ENCODE measurements at regions not wholly inside any gene's neighbourhood (a gene's known extent, or its start where the extent isn't known, plus 50 kb on each side); places are given as distances from the start of the nearest gene placed in this dataset.
"Not testable (repeated sequence)": the region's sequence is repeated elsewhere in the genome, so short reads cannot be mapped to it uniquely, and the experiment has no call there.

DNA sequence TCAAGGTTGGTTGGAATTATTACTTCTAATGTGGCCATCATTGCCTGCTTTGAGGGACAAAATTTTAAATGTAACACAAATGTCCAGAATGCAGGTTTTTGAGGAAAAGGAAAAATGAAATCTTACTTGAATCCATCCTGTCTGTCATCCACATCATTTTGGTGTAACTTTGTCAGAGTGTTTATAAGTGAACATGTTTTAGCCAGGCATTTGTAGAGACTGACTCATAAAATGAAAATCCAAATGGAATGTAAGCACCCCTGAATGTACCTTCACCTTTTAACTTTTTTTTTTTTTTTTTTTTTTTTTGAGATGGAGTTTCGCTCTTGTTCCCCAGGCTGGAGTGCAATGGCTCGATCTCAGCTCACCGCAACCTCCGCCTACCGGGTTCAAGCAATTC, 141.8 kb upstream of the BNIP2 start:
- no peak for DNase-seq (ENCODE audit: low spot score)

DNA sequence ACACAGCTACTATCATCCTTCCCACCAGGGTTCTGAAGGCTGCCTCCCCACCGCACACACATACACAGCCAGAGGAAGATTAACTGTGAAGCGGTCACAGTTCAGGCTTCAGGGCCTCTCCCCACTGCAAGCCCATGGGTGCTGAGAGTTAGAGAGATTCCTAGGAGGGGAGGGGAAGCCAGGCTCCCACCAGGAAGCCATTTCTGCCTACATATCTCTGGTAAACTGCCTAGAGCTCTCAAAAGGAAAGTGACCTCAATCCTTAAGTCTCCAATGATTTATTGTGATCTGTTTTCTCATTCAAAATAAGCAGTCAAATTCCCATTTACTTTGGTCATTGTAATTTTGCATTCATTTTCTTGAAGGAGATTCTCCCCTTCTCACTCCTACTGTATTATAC, 141.0 kb upstream of the BNIP2 start:
- no peak for DNase-seq (ENCODE audit: low spot score)

- DNase-seq (ENCODE audit: low spot score): no peak
Observed at GRCh38 chr15:59828861-59829260, 139.7 kb upstream of the BNIP2 start.

GRCh38 chr15:59828263-59828662, 139.1 kb upstream of the BNIP2 start:
- DNase-seq (ENCODE audit: low spot score): no peak

- DNase-seq (ENCODE audit: low spot score): no peak
Observed at GRCh38 chr15:59825901-59826300, 136.8 kb upstream of the BNIP2 start.

- no peak for DNase-seq (ENCODE audit: low spot score)
Observed at GRCh38 chr15:59821286-59821685, 132.2 kb upstream of the BNIP2 start.

DNA sequence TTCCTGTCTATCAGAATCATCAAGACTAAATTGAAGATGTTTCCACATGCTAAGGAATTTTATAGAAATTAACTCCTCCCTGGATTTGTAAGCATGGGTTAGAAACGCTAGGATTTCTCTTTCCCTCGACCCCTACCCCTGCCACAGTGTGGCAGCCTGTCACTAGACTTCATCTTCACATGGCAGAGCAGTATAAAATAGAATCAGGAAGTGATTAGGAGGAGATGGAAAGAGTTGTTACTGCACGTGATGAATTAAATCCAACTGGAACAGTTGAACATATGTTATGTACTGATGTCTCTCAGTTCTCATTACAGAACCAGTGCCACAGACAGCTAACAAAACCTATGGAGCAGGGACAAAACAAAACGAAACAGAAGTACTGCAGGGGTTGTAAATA, 130.0 kb upstream of the BNIP2 start:
- DNase-seq (ENCODE audit: low spot score): no peak

- no peak for DNase-seq (ENCODE audit: low spot score)
Observed at GRCh38 chr15:59818336-59818735, 129.2 kb upstream of the BNIP2 start.

DNA sequence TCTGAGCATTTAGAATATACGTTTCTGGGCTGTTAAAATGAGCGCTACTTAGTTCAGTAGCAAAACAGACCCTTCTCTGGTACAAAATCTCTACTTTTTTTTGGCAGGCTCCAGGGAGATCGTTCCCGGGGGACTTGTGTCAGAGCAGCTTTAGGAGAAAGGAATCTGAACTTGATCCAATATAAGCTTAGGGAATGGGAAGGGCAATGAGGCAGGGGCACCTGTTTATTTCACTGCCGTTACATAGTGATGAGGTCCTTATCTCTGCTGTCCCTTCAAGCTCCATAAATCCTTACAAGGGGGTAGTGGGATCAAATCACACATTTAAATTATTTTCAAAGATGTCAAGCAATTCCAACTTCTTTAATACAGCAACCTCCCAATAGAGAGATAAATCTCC, 128.7 kb upstream of the BNIP2 start:
- no peak for DNase-seq (ENCODE audit: low spot score)

DNA sequence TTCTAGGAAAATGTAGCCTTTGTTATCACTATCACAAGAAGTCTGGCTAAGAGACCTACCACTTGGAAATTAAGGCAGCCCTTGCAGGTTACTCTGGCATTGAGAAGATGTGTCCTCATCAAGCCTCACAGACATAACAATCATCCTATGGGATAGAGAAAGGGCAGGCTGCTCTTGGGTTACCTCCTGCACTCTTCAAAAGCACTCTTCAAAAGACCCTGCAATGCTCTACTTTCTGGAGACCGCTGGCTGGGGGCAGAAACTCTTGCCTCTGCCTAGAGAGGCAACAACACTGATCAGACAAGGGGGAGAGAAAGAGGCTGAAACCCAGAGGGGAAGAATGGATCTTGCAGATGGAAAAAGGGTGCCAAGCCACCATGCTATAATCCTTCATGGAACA, 127.9 kb upstream of the BNIP2 start:
- DNase-seq (ENCODE audit: low spot score): no peak

DNA sequence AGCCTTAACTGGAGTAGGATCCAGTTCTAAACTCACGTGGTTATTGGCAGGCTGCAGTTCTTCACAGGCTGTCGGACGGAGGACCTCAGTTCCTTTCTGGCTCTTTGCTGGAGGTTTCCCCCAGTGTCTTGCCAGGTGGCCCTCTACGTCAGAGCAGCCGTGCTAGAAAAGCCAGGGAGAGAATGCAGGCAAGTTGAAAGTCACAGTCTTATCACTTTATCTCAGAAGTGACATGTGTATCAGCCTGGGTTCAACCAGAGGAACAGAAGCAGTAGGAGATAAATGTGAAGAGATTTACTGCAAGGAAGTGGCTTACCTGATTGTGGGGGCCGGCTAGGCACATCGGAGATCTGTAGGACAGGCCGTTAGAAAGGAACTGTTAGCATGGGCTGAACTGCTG, 125.3 kb upstream of the BNIP2 start:
- DNase-seq (ENCODE audit: low spot score): no peak

GRCh38 chr15:59812889-59813288, 123.8 kb upstream of the BNIP2 start:
- no peak for DNase-seq (ENCODE audit: low spot score)

DNA sequence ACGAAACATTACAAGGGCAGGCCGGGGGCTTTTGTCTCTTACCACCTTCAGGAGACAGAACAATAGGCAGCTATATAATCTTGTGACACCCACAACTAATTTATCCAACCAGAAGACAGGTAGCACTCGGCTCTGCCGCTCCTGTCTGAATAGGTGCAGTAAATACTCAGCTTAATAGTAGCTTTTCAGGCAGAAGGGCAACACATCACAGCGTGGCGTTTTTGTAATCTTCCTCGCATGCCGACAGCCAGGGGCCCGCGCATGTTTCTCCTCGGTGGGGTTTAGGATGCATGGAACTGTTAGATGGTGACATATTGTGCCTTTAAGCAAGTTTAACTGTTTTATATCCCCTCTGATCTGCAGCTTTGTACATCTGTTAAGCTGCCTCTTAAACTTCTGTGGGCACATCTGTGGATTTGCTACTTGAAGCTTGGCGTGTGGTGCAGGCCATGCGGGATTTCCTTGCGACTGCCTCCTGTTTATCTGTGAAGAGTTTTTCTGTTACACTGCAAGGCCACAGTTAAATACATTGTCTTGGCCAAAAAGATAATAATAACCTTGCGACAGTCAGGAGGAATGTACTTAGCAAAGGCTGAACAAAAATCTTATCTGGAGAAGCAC, 123.2 kb upstream of the BNIP2 start:
- no peak for DNase-seq (ENCODE audit: low spot score)

DNA sequence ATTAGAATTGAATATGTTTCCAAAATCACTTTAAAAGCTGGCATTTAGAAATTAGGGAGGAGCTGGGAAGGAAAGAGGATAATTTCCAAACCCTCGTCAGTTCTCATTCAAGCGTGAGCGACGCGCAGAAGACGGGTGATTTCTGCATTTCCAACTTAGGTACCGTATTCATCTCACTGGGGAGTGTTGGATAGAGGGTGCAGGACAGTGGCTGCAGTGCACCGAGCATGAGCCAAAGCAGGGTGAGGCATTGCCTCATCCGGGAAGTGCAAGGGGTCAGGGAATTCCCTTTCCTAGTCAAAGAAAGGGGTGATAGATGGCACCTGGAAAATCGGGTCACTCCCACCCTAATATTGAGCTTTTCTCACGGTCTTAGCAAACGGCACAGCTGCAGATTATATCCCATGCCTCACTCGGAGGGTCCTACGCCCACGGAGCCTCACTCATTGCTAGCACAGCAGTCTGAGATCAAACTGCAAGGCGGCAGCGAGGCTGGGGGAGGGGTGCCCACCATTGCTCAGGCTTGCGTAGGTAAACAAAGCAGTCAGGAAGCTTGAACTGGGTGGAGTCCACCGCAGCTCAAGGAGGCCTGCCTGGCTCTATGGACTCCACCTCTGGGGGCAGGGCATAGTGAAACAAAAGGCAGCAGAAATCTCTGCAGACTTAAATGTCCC, 114.3 kb upstream of the BNIP2 start:
- DNase-seq (ENCODE audit: low spot score): not testable (repeated sequence)

- DNase-seq (ENCODE audit: low spot score): no peak
Observed at GRCh38 chr15:59801649-59802048, 112.5 kb upstream of the BNIP2 start.

- DNase-seq (ENCODE audit: low spot score): no peak
Observed at GRCh38 chr15:59798605-59798917, 109.4 kb upstream of the BNIP2 start.

DNA sequence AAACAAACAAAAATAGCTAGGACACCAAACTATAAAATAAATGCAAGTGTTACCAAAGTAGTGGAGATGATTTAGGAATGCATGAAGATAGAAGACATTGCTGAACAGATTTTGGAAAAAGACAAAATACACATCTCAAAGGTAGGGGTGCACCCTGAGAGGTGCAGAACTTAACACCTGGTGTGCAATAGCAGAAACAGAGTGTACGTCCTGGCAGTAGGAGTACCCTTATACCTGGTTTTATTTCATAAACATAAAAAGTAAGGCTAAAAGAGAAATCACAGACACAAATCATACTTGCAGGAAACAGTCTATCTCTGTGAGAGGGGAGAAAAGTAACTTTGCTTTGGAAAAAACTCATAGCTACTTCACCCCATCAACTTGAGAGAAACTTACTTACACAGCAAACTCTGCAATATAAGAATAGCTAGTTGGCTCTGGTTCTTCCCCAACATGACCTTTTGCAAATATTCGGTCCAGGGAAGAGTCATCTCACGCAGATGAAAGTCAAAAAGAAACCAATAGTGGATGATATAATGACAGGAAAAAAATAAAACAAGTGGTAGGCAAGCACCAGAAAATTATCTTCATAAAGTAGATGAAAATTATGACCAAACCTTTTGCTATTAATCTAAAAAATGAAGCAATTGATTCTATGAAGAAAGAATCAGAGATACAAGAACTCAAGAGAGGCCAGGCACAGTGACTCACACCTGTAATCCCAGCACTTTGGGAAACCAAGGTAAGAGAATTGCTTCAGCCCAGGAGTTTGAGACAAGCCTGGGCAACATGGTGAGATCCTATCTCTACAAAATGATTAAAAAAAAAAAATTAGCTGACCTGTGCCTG, 108.9 kb upstream of the BNIP2 start:
- no peak for DNase-seq (ENCODE audit: low spot score)

- no peak for DNase-seq (ENCODE audit: low spot score)
Observed at GRCh38 chr15:59794229-59794886, 105.2 kb upstream of the BNIP2 start.

- no peak for DNase-seq (ENCODE audit: low spot score)
Observed at GRCh38 chr15:59792359-59792758, 103.2 kb upstream of the BNIP2 start.

- no peak for DNase-seq (ENCODE audit: low spot score)
Observed at GRCh38 chr15:59791755-59792154, 102.6 kb upstream of the BNIP2 start.

DNA sequence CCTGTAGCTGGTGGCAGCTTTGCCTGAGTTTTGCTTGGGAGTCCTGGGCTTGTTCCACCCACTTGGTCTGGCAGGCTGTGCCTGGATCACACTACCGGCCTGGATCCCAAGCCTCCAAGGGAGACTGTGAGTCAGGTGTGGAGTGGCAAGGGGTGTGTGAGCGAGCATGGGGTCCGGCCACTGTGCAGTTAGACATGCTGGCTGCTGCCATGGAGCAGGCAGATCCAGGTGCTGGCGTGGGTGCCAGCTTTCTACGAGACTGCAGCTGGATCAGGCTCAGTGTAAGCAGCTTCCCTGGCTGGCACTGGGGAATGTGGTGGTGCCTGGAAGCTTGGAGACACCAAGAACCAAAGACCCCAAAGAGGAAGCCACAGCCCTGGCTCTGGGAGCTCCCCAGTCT, 102.0 kb upstream of the BNIP2 start:
- DNase-seq (ENCODE audit: low spot score): no peak

GRCh38 chr15:59786466-59786865, 97.3 kb upstream of the BNIP2 start:
- not testable (repeated sequence) for DNase-seq (ENCODE audit: low spot score)

- DNase-seq (ENCODE audit: low spot score): not testable (repeated sequence)
Observed at GRCh38 chr15:59785981-59786380, 96.9 kb upstream of the BNIP2 start.

Measured in COLO829 (cell line).